K562 (cell line): ENCODE measurements at regions not wholly inside any gene's neighbourhood (a gene's known extent, or its start where the extent isn't known, plus 50 kb on each side); places are given as distances from the start of the nearest gene placed in this dataset.

Experiments used
- CEBPB ChIP-seq: fragments of 450-650 bp; IDR thresholded peaks from 2 replicates; pipeline ENCODE4 v1.6.1; 2016; ENCODE audit warnings: missing genetic modification characterization, missing compliant biosample characterization
- CEBPG ChIP-seq, 3 experiments: fragments of 200-800 bp in 1 of 3; sonication (Bioruptor generic) in 1 of 3; sonication (generic) in 1 of 3; formaldehyde crosslinking in 1 of 3; IDR thresholded peaks in 2 of 3; conservative IDR thresholded peaks in 1 of 3; 2 replicates each; pipeline versions ENCODE4 v1.6.1 to v1.8.0; 2016 to 2022; ENCODE audit warnings: missing compliant biosample characterization in 2 of 3, missing genetic modification characterization in 2 of 3, mild to moderate bottlenecking in 1 of 3, missing genetic modification reagents in 1 of 3
- MEIS2 ChIP-seq: fragments of 450-650 bp; IDR thresholded peaks from 2 replicates; pipeline ENCODE4 v1.6.1; 2014; ENCODE audit warnings: mild to moderate bottlenecking; ENCODE audit not compliant: partially characterized antibody
- TCF7L2 ChIP-seq: fragments of 150-350 bp; IDR thresholded peaks from 2 replicates; pipeline ENCODE4 v1.6.1; 2016; ENCODE audit warnings: low read depth, mild to moderate bottlenecking, low read length, moderate library complexity
- ZNF407 ChIP-seq: fragments of 450-650 bp; IDR thresholded peaks from 2 replicates; pipeline ENCODE4 v1.6.1; 2016; ENCODE audit warnings: low read depth
- ZNF609 ChIP-seq: sonication (generic); formaldehyde crosslinking; IDR thresholded peaks from 2 replicates; pipeline ENCODE4 v1.8.1; 2023; ENCODE audit warnings: missing genetic modification reagents, mild to moderate bottlenecking, borderline replicate concordance
- TF ChIP-seq, protein P1 (sequence below): fragments of 200-800 bp; sonication (Bioruptor generic); IDR thresholded peaks from 2 replicates; pipeline ENCODE4 v1.6.1; 2016; ENCODE audit warnings: missing genetic modification characterization, missing compliant biosample characterization

- TF ChIP-seq ZNF407 (no peak), MEIS2 (no peak), ZNF609 (CRISPR knock-in tag) (no peak), TCF7L2 (no peak), CEBPG (CRISPR knock-in tag; IDR thresholded peaks at IDR 0.05) (no peak), CEBPG (tag; conservative IDR thresholded peaks at IDR 0.05 in 1 of 2, IDR thresholded peaks at IDR 0.05 in 1 of 2) (peak; percentile 91 to 96), CEBPB (tag) (peak; percentile 64)
- TF ChIP-seq, protein P1, sequence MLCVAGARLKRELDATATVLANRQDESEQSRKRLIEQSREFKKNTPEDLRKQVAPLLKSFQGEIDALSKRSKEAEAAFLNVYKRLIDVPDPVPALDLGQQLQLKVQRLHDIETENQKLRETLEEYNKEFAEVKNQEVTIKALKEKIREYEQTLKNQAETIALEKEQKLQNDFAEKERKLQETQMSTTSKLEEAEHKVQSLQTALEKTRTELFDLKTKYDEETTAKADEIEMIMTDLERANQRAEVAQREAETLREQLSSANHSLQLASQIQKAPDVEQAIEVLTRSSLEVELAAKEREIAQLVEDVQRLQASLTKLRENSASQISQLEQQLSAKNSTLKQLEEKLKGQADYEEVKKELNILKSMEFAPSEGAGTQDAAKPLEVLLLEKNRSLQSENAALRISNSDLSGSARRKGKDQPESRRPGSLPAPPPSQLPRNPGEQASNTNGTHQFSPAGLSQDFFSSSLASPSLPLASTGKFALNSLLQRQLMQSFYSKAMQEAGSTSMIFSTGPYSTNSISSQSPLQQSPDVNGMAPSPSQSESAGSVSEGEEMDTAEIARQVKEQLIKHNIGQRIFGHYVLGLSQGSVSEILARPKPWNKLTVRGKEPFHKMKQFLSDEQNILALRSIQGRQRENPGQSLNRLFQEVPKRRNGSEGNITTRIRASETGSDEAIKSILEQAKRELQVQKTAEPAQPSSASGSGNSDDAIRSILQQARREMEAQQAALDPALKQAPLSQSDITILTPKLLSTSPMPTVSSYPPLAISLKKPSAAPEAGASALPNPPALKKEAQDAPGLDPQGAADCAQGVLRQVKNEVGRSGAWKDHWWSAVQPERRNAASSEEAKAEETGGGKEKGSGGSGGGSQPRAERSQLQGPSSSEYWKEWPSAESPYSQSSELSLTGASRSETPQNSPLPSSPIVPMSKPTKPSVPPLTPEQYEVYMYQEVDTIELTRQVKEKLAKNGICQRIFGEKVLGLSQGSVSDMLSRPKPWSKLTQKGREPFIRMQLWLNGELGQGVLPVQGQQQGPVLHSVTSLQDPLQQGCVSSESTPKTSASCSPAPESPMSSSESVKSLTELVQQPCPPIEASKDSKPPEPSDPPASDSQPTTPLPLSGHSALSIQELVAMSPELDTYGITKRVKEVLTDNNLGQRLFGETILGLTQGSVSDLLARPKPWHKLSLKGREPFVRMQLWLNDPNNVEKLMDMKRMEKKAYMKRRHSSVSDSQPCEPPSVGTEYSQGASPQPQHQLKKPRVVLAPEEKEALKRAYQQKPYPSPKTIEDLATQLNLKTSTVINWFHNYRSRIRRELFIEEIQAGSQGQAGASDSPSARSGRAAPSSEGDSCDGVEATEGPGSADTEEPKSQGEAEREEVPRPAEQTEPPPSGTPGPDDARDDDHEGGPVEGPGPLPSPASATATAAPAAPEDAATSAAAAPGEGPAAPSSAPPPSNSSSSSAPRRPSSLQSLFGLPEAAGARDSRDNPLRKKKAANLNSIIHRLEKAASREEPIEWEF (CRISPR knock-in tag), result no peak
Measured at GRCh38 chr16:48479955-48480354, 94.7 kb upstream of the SIAH1 start (continued).
